SK-N-SH (cell line): ENCODE measurements at regions not wholly inside any gene's neighbourhood (a gene's known extent, or its start where the extent isn't known, plus 50 kb on each side); places are given as distances from the start of the nearest gene placed in this dataset.

Source experiments
- CHD2 ChIP-seq: fragments of 150-350 bp; IDR thresholded peaks from 2 replicates; pipeline ENCODE4 v1.6.1; 2018; ENCODE audit warnings: low read length; ENCODE audit not compliant: partially characterized antibody
- EP300 ChIP-seq, 2 experiments: IDR thresholded peaks; 2 replicates each; pipeline versions ENCODE4 v1.4.0 to v1.6.1; 2012; ENCODE audit warnings: borderline replicate concordance in 1 of 2, low read depth in 1 of 2, low read length in 1 of 2
- FOSL2 ChIP-seq: IDR thresholded peaks from 2 replicates; pipeline ENCODE4 v1.4.0; 2012; ENCODE audit warnings: low read depth, mild to moderate bottlenecking, moderate library complexity, borderline replicate concordance
- FOXM1 ChIP-seq: IDR thresholded peaks from 2 replicates; pipeline ENCODE4 v1.4.0; 2012; ENCODE audit warnings: low read depth, mild to moderate bottlenecking
- JUND ChIP-seq: IDR thresholded peaks from 2 replicates; pipeline ENCODE4 v1.4.0; 2012
- POLR2AphosphoS5 ChIP-seq: IDR thresholded peaks from 2 replicates; pipeline ENCODE4 v1.6.1; 2012; ENCODE audit warnings: low read depth, low read length
- RAD21 ChIP-seq: IDR thresholded peaks from 2 replicates; pipeline ENCODE4 v1.6.1; 2012; ENCODE audit warnings: mild to moderate bottlenecking, low read length
- TEAD4 ChIP-seq: IDR thresholded peaks from 2 replicates; pipeline ENCODE4 v1.4.0; 2012; ENCODE audit warnings: mild to moderate bottlenecking, borderline replicate concordance; ENCODE audit not compliant: insufficient read depth
- TF ChIP-seq, protein P1 (sequence below): fragments of 200-600 bp; sonication (generic); IDR thresholded peaks from 2 replicates; pipeline ENCODE4 v1.6.1; 2017; ENCODE audit warnings: antibody characterized with exemption, mild to moderate bottlenecking, moderate library complexity
- TF ChIP-seq, protein P2 (sequence below): fragments of 150-350 bp; IDR thresholded peaks from 2 replicates; pipeline ENCODE4 v1.6.1; 2017; ENCODE audit warnings: antibody characterized with exemption, low read length, low read depth, borderline replicate concordance

DNA sequence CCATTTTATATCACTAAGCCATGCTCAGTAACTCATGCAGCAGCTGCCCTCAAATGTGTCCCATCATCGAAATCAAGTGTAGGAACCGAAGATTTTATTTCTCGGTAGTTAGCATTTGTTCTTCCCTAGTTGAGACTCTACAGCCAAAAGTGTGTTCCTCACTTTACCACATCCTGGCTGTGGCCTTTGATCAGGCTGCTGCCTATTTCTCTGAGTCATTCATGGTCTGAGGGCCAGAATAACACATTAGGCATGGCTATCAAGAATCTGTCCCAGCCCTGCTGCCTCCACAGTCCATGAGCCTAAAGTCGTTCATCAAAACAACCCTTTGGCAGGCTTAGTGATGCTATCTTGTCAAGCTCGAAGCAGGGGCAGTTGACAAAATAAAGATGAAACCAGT, 300.1 kb downstream of the TDRD15 start:
- TF ChIP-seq FOXM1: no peak
- no peak for TF ChIP-seq TEAD4
- TF ChIP-seq, protein P1, sequence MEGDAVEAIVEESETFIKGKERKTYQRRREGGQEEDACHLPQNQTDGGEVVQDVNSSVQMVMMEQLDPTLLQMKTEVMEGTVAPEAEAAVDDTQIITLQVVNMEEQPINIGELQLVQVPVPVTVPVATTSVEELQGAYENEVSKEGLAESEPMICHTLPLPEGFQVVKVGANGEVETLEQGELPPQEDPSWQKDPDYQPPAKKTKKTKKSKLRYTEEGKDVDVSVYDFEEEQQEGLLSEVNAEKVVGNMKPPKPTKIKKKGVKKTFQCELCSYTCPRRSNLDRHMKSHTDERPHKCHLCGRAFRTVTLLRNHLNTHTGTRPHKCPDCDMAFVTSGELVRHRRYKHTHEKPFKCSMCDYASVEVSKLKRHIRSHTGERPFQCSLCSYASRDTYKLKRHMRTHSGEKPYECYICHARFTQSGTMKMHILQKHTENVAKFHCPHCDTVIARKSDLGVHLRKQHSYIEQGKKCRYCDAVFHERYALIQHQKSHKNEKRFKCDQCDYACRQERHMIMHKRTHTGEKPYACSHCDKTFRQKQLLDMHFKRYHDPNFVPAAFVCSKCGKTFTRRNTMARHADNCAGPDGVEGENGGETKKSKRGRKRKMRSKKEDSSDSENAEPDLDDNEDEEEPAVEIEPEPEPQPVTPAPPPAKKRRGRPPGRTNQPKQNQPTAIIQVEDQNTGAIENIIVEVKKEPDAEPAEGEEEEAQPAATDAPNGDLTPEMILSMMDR: no peak
- TF ChIP-seq, protein P2, sequence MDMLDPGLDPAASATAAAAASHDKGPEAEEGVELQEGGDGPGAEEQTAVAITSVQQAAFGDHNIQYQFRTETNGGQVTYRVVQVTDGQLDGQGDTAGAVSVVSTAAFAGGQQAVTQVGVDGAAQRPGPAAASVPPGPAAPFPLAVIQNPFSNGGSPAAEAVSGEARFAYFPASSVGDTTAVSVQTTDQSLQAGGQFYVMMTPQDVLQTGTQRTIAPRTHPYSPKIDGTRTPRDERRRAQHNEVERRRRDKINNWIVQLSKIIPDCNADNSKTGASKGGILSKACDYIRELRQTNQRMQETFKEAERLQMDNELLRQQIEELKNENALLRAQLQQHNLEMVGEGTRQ: no peak
- no peak for TF ChIP-seq EP300 (IDR thresholded peaks at IDR 0.05; ENCODE audit: borderline replicate concordance in 1 of 2, low read depth in 1 of 2, low read length in 1 of 2)
- no peak for TF ChIP-seq JUND
- no peak for TF ChIP-seq FOSL2
- no peak for TF ChIP-seq CHD2
- TF ChIP-seq POLR2AphosphoS5: no peak
- TF ChIP-seq RAD21: no peak
